ENCODE measurements at regions not wholly inside any gene's neighbourhood (a gene's known extent, or its start where the extent isn't known, plus 50 kb on each side); places are given as distances from the start of the nearest gene placed in this dataset.

DNA sequence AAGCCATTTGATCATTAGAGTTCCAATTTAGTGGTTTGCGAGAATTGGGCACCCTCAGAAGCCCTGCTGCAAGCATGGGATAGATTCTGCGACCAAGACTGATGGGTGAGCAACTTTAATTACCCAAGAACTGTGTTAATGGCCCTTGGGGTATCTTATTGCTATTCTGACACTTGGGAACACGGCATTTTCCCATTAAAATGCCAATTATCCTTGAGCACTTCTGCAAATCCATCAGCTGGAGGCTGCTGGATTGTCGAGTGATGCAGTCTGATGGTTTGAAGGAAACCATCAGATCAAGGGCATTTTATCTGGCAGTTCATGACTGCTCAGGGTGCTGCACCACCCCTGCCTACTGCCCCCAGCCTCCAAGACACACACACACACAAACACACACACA is 183.6 kb upstream of the PROK2 start:
- TF ChIP-seq, protein P1, sequence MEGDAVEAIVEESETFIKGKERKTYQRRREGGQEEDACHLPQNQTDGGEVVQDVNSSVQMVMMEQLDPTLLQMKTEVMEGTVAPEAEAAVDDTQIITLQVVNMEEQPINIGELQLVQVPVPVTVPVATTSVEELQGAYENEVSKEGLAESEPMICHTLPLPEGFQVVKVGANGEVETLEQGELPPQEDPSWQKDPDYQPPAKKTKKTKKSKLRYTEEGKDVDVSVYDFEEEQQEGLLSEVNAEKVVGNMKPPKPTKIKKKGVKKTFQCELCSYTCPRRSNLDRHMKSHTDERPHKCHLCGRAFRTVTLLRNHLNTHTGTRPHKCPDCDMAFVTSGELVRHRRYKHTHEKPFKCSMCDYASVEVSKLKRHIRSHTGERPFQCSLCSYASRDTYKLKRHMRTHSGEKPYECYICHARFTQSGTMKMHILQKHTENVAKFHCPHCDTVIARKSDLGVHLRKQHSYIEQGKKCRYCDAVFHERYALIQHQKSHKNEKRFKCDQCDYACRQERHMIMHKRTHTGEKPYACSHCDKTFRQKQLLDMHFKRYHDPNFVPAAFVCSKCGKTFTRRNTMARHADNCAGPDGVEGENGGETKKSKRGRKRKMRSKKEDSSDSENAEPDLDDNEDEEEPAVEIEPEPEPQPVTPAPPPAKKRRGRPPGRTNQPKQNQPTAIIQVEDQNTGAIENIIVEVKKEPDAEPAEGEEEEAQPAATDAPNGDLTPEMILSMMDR (IDR thresholded peaks at IDR 0.05): no peak
- TF ChIP-seq ZFX (IDR thresholded peaks at IDR 0.05; ENCODE audit: borderline replicate concordance): no peak
- no peak overlapping the region for H3K27ac ChIP-seq

DNA sequence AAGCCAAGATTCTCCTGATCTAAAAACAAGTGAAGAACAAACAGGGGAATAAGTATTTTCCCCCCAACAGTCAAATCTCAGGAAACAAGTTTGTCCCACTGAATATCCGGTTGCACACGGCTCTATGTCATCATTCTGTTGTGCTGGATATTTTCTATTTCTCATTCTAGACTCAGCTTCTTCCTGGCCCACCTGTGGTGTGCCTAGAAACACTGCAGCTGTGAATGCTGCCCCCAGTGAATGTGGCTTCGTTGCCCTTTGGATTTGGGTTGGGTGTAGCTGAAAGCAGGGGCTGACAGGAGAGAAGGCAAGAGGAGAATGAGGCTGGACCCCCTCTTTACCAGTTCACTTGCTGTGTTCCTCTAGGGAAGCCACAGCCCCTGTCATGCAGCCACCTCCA is 181.2 kb upstream of the PROK2 start:
- TF ChIP-seq, protein P1 (IDR thresholded peaks at IDR 0.05): no peak
- no peak for TF ChIP-seq ZFX (IDR thresholded peaks at IDR 0.05; ENCODE audit: borderline replicate concordance)
- no peak overlapping the region for H3K27ac ChIP-seq

GRCh38 chr3:71964170-71964569 is 179.2 kb upstream of the PROK2 start:
- H3K27ac ChIP-seq: no peak overlapping the region
- no peak for TF ChIP-seq ZFX (IDR thresholded peaks at IDR 0.05; ENCODE audit: borderline replicate concordance)

DNA sequence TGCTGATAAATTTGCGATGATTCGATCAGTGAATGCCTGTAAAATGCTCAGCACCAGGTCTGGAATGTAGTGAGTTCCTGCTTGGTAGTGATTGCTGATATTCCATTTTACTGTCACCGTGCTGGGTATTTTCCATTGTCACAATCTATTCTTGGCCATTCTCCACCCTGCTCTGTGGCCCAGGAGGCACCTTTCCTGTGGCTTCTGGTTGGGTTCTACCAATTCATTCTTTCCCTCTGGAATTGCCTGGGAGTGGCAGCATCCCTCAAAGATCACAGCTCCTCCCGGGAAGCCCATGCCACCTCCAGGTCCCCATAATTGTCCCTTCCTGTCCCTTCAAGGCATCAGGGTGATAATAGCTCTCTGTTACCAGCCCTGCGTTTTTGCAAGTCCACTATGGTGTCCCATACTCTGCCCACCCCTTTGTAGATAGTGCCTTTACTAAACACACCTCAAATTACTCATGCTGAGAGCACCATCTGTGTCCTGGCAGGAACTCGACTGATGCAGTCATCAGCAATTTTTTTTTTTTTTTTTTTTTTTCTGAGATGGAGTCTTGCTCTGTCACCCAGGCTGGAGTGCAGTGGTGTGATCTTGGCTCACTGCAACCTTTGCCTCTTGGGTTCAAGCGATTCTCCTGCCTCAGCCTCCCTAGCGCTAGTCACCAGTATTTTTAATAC is 177.8 kb upstream of the PROK2 start:
- TF ChIP-seq ZFX (IDR thresholded peaks at IDR 0.05; ENCODE audit: borderline replicate concordance): no peak
- TF ChIP-seq, protein P1 (IDR thresholded peaks at IDR 0.05): no peak
- no peak overlapping the region for H3K27ac ChIP-seq

GRCh38 chr3:71961891-71962290 is 176.9 kb upstream of the PROK2 start:
- H3K27ac ChIP-seq: no peak overlapping the region
- TF ChIP-seq, protein P1 (IDR thresholded peaks at IDR 0.05): no peak
- TF ChIP-seq ZFX (IDR thresholded peaks at IDR 0.05; ENCODE audit: borderline replicate concordance): no peak

DNA sequence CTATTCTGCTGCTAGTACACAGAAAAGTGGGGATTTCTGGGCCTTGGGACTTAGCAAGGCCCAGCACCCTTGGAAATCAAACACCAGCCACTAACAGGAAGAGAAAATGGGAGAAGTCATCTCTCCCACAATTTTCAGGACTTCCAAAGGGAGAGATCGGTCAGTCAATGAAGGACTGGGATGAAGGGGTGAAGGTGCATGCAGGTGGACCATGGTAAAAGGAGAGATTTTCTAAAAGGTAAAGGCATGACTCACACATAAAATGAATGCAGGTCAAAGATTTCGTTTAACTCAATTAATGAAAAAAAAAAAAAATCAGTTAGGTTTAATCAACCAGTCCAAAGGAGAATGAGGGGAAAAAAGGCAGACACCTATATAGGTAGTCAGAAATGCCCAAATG is 176.4 kb upstream of the PROK2 start:
- H3K27ac ChIP-seq: no peak overlapping the region
- no peak for TF ChIP-seq ZFX (IDR thresholded peaks at IDR 0.05; ENCODE audit: borderline replicate concordance)
- TF ChIP-seq, protein P1 (IDR thresholded peaks at IDR 0.05): no peak

- no peak for TF ChIP-seq ZFX (IDR thresholded peaks at IDR 0.05; ENCODE audit: borderline replicate concordance)
- TF ChIP-seq, protein P1 (IDR thresholded peaks at IDR 0.05): no peak
- no peak overlapping the region for H3K27ac ChIP-seq
These were observed 173.6 kb upstream of the PROK2 start for GRCh38 chr3:71958533-71958932.

GRCh38 chr3:71956716-71957115 is 171.8 kb upstream of the PROK2 start:
- TF ChIP-seq, protein P1 (IDR thresholded peaks at IDR 0.05): no peak
- no peak for TF ChIP-seq ZFX (IDR thresholded peaks at IDR 0.05; ENCODE audit: borderline replicate concordance)
- no peak overlapping the region for H3K27ac ChIP-seq
